ENCODE measurements at regions not wholly inside any gene's neighbourhood (a gene's known extent, or its start where the extent isn't known, plus 50 kb on each side); places are given as distances from the start of the nearest gene placed in this dataset.

DNA sequence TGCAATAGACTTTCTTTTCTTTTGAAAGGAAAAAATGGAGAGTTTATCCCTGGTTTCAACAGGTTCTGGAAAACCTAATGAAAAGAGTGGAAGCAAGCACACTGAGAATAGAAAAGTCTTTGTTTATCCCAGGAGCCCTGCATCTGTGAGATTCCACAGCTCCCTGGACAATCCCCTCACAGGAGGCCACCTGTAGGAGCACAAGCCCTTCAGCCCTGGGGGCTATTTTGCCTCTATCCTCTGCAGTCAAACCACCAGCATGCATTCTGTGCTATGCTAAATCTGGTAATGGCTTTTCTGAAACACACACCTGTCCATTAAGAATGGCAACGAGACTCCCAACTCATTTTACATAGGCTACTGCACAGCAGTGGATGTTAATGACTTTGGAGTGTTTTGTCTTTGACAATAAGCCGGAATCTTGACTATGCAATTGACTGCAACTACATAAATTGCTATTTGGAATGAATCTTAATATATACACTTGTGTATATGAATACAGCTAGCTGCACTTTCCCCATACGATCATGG lies 369.4 kb downstream of the NR2F2 start:
- Histone ChIP-seq H2BK5ac (ENCODE audit: low read length) (no peak overlapping the region), H3K4me1 (ENCODE audit: control insufficient read depth in 2 of 2, insufficient read depth in 1 of 2, low read depth in 1 of 2, low read length in 2 of 2) (peaks cover 22 to 25% of the 10 kb centered on the region in 2 donors), H2BK12ac (ENCODE audit: low read length) (no peak overlapping the region), H2BK120ac (ENCODE audit: low read depth, low read length) (no peak overlapping the region), H3K9ac (ENCODE audit: low read depth, low read length, poor library complexity) (no peak overlapping the region), H3K23ac (ENCODE audit: low read depth, low read length, poor library complexity) (no peak overlapping the region), H3K4ac (ENCODE audit: low read length) (no peak overlapping the region), H3K4me2 (ENCODE audit: insufficient read depth, low read length, poor library complexity, severe bottlenecking) (no peak overlapping the region), H2AK5ac (ENCODE audit: low read depth, low read length) (no peak overlapping the region), H4K91ac (ENCODE audit: low read depth, low read length, poor library complexity) (no peak overlapping the region), H3K27me3 (ENCODE audit: control insufficient read depth in 3 of 3, insufficient read depth in 3 of 3, low read depth in 1 of 3, low read length in 3 of 3) (peaks cover 0 to 6% (median 0%) of the 10 kb centered on the region in 3 experiments), H3K36me3 (replicated peaks in 1 of 2; ENCODE audit: control insufficient read depth in 2 of 2, insufficient read depth in 2 of 2, low read length in 2 of 2) (no peaks in the 10 kb centered on the region), H4K8ac (ENCODE audit: low read depth, low read length) (no peak overlapping the region), H3K79me1 (ENCODE audit: low read depth, low read length) (no peaks in the 10 kb centered on the region), H2BK15ac (ENCODE audit: low read length) (no peak overlapping the region), H3K14ac (ENCODE audit: low read length) (no peak overlapping the region), H3K18ac (ENCODE audit: low read length) (no peak overlapping the region), H2AFZ (ENCODE audit: low read length) (no peak overlapping the region), H3K27ac (replicated peaks; ENCODE audit: low read length) (no peak overlapping the region), H3K9me3 (replicated peaks in 1 of 2; ENCODE audit: control insufficient read depth in 2 of 2, insufficient read depth in 1 of 2, low read depth in 1 of 2, low read length in 2 of 2) (no peaks in the 10 kb centered on the region), H3K4me3 (ENCODE audit: low read length in 2 of 2) (no peak overlapping the region)
- WGBS, 2 donors (ENCODE audit: extremely low coverage in 2 of 2, insufficient read length in 2 of 2, insufficient replicate concordance in 1 of 2): no CpG with 5 or more reads among the region's 3 CpGs
- no peak for DNase-seq (ENCODE audit: low spot score)

DNA sequence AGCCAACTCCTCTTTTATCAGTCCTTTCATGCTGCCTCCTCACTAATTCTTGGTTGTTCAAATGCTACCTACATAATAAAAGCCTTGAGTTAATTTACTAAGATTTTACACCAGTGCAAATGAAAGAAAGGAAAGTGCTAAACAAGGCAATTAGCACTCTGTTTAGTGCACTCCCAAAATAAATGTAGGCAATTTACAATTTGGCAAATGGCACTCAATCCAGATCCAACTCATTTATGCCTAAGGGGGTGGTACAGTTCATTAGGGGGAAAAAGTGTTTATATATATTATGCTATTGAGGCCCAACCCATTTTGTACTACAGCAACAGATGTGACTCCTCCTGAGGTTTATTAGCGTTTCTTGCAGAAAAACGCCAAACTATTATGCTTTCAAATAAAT lies 370.1 kb downstream of the NR2F2 start:
- DNase-seq (ENCODE audit: low spot score): no peak
- no peak overlapping the region for H3K23ac ChIP-seq (ENCODE audit: low read depth, low read length, poor library complexity)
- no peak overlapping the region for H4K8ac ChIP-seq (ENCODE audit: low read depth, low read length)
- no peaks in the 10 kb centered on the region for H3K27me3 ChIP-seq (ENCODE audit: control insufficient read depth in 3 of 3, insufficient read depth in 3 of 3, low read depth in 1 of 3, low read length in 3 of 3)
- no peaks in the 10 kb centered on the region for H3K79me1 ChIP-seq (ENCODE audit: low read depth, low read length)
- no peaks in the 10 kb centered on the region for H3K9me3 ChIP-seq (replicated peaks in 1 of 2; ENCODE audit: control insufficient read depth in 2 of 2, insufficient read depth in 1 of 2, low read depth in 1 of 2, low read length in 2 of 2)
- H2BK120ac ChIP-seq (ENCODE audit: low read depth, low read length): no peak overlapping the region
- H4K91ac ChIP-seq (ENCODE audit: low read depth, low read length, poor library complexity): no peak overlapping the region
- no peak overlapping the region for H2BK15ac ChIP-seq (ENCODE audit: low read length)
- no peak overlapping the region for H3K4me2 ChIP-seq (ENCODE audit: insufficient read depth, low read length, poor library complexity, severe bottlenecking)
- H3K4ac ChIP-seq (ENCODE audit: low read length): no peak overlapping the region
- WGBS, 2 donors (ENCODE audit: extremely low coverage in 2 of 2, insufficient read length in 2 of 2, insufficient replicate concordance in 1 of 2): no CpG with 5 or more reads among the region's 2 CpGs
- H3K36me3 ChIP-seq (replicated peaks in 1 of 2; ENCODE audit: control insufficient read depth in 2 of 2, insufficient read depth in 2 of 2, low read length in 2 of 2): no peaks in the 10 kb centered on the region
- no peak overlapping the region for H3K9ac ChIP-seq (ENCODE audit: low read depth, low read length, poor library complexity)
- H2AFZ ChIP-seq (ENCODE audit: low read length): no peak overlapping the region
- no peak overlapping the region for H2AK5ac ChIP-seq (ENCODE audit: low read depth, low read length)
- H3K4me1 ChIP-seq (ENCODE audit: control insufficient read depth in 2 of 2, insufficient read depth in 1 of 2, low read depth in 1 of 2, low read length in 2 of 2): peaks cover 22 to 25% of the 10 kb centered on the region in 2 donors
- no peak overlapping the region for H2BK12ac ChIP-seq (ENCODE audit: low read length)
- no peak overlapping the region for H3K4me3 ChIP-seq (ENCODE audit: low read length in 2 of 2)
- no peak overlapping the region for H3K18ac ChIP-seq (ENCODE audit: low read length)
- no peak overlapping the region for H3K14ac ChIP-seq (ENCODE audit: low read length)
- H3K27ac ChIP-seq (replicated peaks; ENCODE audit: low read length): no peak overlapping the region
- no peak overlapping the region for H2BK5ac ChIP-seq (ENCODE audit: low read length)

DNA sequence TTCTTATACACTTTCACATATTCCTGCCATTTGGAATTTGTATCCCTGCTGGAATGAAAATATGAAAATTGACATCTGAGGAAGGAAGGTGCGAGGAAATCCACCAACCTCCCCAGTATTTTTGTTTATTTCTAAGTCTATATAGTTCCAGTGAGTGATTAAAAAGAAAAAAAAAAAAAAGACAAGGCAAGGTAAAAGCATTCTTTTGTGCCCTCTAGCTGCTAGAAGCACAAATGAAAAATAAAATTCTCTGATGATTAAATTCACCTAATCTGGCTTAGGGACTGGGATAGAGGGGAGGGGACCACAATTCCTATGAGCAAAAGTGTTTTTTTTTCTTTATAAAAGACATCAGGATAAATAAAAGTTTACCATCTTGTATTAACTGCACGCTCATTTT lies 370.9 kb downstream of the NR2F2 start:
- Histone ChIP-seq H2BK12ac (ENCODE audit: low read length) (no peak overlapping the region), H3K27ac (replicated peaks; ENCODE audit: low read length) (no peak overlapping the region), H3K14ac (ENCODE audit: low read length) (no peak overlapping the region), H3K4me1 (ENCODE audit: control insufficient read depth in 2 of 2, insufficient read depth in 1 of 2, low read depth in 1 of 2, low read length in 2 of 2) (peaks cover 22 to 25% of the 10 kb centered on the region in 2 donors), H3K9ac (ENCODE audit: low read depth, low read length, poor library complexity) (no peak overlapping the region), H3K79me1 (ENCODE audit: low read depth, low read length) (no peaks in the 10 kb centered on the region), H2BK15ac (ENCODE audit: low read length) (no peak overlapping the region), H3K4me2 (ENCODE audit: insufficient read depth, low read length, poor library complexity, severe bottlenecking) (no peak overlapping the region), H3K9me3 (replicated peaks in 1 of 2; ENCODE audit: control insufficient read depth in 2 of 2, insufficient read depth in 1 of 2, low read depth in 1 of 2, low read length in 2 of 2) (no peaks in the 10 kb centered on the region), H3K36me3 (replicated peaks in 1 of 2; ENCODE audit: control insufficient read depth in 2 of 2, insufficient read depth in 2 of 2, low read length in 2 of 2) (no peaks in the 10 kb centered on the region), H3K18ac (ENCODE audit: low read length) (no peak overlapping the region), H2BK5ac (ENCODE audit: low read length) (no peak overlapping the region), H2BK120ac (ENCODE audit: low read depth, low read length) (no peak overlapping the region), H3K27me3 (ENCODE audit: control insufficient read depth in 3 of 3, insufficient read depth in 3 of 3, low read depth in 1 of 3, low read length in 3 of 3) (no peaks in the 10 kb centered on the region), H3K4ac (ENCODE audit: low read length) (no peak overlapping the region), H4K8ac (ENCODE audit: low read depth, low read length) (no peak overlapping the region), H2AK5ac (ENCODE audit: low read depth, low read length) (no peak overlapping the region), H4K91ac (ENCODE audit: low read depth, low read length, poor library complexity) (no peak overlapping the region), H3K23ac (ENCODE audit: low read depth, low read length, poor library complexity) (no peak overlapping the region), H2AFZ (ENCODE audit: low read length) (no peak overlapping the region), H3K4me3 (ENCODE audit: low read length in 2 of 2) (no peak overlapping the region)
- WGBS, 2 donors (ENCODE audit: extremely low coverage in 2 of 2, insufficient read length in 2 of 2, insufficient replicate concordance in 1 of 2): no CpG with 5 or more reads among the region's 2 CpGs
- no peak for DNase-seq (ENCODE audit: low spot score)

DNA sequence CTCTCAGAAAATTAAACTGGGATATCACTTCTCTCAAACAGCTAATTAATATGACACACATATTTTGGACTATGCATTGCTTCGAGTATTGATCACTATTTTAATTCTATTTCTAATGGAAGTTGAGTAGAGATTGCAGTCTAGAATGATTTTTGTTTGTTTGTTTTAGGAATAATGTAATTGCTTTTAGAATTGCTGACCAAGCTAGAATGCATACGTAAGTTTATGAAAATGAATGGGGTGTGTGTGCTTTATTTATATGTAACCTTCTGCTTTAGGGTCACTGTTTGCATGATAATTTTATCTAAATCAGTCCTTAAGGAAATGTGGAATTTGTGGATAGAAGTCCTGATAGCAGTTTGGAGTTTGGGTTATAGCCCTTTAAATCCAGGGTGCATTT lies 371.4 kb downstream of the NR2F2 start:
- H3K4me2 ChIP-seq (ENCODE audit: insufficient read depth, low read length, poor library complexity, severe bottlenecking): no peak overlapping the region
- no peak overlapping the region for H3K4me3 ChIP-seq (ENCODE audit: low read length in 2 of 2)
- H2BK5ac ChIP-seq (ENCODE audit: low read length): no peak overlapping the region
- WGBS, 2 donors (ENCODE audit: extremely low coverage in 2 of 2, insufficient read length in 2 of 2, insufficient replicate concordance in 1 of 2): no CpG with 5 or more reads among the region's 2 CpGs
- no peak overlapping the region for H3K23ac ChIP-seq (ENCODE audit: low read depth, low read length, poor library complexity)
- H4K91ac ChIP-seq (ENCODE audit: low read depth, low read length, poor library complexity): no peak overlapping the region
- H2AFZ ChIP-seq (ENCODE audit: low read length): peak overlapping the region; percentile 48
- H3K18ac ChIP-seq (ENCODE audit: low read length): no peak overlapping the region
- H3K14ac ChIP-seq (ENCODE audit: low read length): no peak overlapping the region
- H3K4ac ChIP-seq (ENCODE audit: low read length): no peak overlapping the region
- H2BK15ac ChIP-seq (ENCODE audit: low read length): no peak overlapping the region
- H3K36me3 ChIP-seq (replicated peaks in 1 of 2; ENCODE audit: control insufficient read depth in 2 of 2, insufficient read depth in 2 of 2, low read length in 2 of 2): no peaks in the 10 kb centered on the region
- H3K9me3 ChIP-seq (replicated peaks in 1 of 2; ENCODE audit: control insufficient read depth in 2 of 2, insufficient read depth in 1 of 2, low read depth in 1 of 2, low read length in 2 of 2): no peaks in the 10 kb centered on the region
- no peaks in the 10 kb centered on the region for H3K79me1 ChIP-seq (ENCODE audit: low read depth, low read length)
- H4K8ac ChIP-seq (ENCODE audit: low read depth, low read length): no peak overlapping the region
- no peak for DNase-seq (ENCODE audit: low spot score)
- peaks cover 24 to 25% of the 10 kb centered on the region in 2 donors for H3K4me1 ChIP-seq (ENCODE audit: control insufficient read depth in 2 of 2, insufficient read depth in 1 of 2, low read depth in 1 of 2, low read length in 2 of 2)
- no peak overlapping the region for H2AK5ac ChIP-seq (ENCODE audit: low read depth, low read length)
- no peak overlapping the region for H3K9ac ChIP-seq (ENCODE audit: low read depth, low read length, poor library complexity)
- no peak overlapping the region for H2BK12ac ChIP-seq (ENCODE audit: low read length)
- H3K27ac ChIP-seq (replicated peaks; ENCODE audit: low read length): no peak overlapping the region
- no peak overlapping the region for H2BK120ac ChIP-seq (ENCODE audit: low read depth, low read length)
- no peaks in the 10 kb centered on the region for H3K27me3 ChIP-seq (ENCODE audit: control insufficient read depth in 3 of 3, insufficient read depth in 3 of 3, low read depth in 1 of 3, low read length in 3 of 3)
